ENCODE measurements at regions not wholly inside any gene's neighbourhood (a gene's known extent, or its start where the extent isn't known, plus 50 kb on each side); places are given as distances from the start of the nearest gene placed in this dataset.
A peak's percentile ranks its signal among the peaks of the same experiment; 100 is the strongest.

DNA sequence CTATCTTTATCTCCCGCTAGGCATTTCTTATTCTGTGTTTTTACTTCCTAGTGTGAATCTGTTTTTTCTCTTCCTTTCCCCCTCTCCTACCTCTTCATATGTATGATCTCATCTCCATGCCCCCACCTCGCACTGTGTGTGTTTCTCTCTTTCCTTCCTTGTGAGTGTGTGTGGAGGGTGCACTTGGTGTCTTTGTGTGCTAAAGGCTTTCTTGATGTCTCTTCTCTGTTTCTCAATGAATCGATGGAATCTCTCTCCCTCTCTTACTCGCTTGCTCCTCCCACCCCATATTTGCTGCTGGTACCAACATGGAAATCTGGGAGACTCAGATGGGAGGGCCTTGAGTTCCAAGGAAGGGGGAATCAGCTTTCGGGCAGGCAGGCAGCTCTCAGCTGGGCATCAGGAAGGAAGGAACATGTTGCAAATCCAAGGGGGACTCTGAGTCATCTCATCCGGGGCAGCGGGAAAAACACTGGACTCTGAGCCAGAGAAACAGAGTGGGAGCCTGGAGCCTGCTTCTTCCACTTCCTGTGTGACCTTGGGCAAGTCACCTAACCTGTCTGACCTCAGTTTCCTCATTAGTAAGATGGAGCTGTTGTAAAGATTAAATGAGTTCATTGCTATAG lies 147.5 kb downstream of the PTPRU start:
- no peak for DNase-seq (ENCODE audit: low read depth)
- TF ChIP-seq, protein P1, sequence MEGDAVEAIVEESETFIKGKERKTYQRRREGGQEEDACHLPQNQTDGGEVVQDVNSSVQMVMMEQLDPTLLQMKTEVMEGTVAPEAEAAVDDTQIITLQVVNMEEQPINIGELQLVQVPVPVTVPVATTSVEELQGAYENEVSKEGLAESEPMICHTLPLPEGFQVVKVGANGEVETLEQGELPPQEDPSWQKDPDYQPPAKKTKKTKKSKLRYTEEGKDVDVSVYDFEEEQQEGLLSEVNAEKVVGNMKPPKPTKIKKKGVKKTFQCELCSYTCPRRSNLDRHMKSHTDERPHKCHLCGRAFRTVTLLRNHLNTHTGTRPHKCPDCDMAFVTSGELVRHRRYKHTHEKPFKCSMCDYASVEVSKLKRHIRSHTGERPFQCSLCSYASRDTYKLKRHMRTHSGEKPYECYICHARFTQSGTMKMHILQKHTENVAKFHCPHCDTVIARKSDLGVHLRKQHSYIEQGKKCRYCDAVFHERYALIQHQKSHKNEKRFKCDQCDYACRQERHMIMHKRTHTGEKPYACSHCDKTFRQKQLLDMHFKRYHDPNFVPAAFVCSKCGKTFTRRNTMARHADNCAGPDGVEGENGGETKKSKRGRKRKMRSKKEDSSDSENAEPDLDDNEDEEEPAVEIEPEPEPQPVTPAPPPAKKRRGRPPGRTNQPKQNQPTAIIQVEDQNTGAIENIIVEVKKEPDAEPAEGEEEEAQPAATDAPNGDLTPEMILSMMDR (IDR thresholded peaks at IDR 0.05; ENCODE audit: low read depth, low read length, missing control alignments): no peak
- no peak overlapping the region for H3K4me3 ChIP-seq (ENCODE audit: low read depth, low read length)

DNA sequence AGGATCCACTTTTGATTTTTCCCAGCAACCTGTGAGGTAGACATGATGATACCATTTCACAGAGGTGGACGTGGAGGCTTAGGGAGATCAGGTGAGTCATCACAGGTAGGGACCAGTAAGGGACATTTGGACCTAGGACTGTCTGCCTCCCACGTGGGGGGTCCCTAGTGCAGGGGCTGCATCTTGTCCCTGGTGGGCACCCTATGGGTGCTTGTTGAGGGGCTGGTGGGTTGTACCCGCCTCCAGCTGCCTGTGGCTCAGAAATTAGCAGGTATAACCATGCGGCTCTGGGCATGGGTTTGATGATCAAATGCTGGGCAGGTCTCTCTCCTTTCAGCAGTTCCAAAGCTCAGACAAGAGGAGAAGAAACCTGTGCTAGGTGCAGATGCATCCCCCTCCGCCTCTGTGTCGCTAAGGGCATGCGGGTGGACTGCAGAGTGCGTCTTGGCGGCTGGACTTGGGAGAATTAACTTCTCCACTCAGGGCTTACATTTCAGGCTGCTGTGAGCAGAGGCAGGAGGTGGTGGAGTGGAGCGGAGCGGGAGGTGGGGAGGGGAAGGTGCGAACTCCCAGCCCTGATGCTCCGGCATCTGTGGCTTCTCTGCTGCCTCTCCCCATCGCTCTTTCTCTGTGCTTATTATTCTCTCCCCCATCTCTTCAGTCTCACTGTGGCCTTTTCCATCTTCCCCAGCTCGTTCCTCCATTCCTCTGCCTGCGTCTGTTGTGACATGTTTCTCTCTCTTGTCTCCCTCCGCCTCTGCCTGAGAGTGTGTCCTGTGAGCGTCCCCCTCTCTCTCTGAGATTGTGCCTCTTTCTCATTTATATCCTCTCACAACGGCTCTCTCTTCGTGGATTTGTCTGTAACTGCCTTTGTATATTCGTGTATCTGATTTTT lies 146.8 kb downstream of the PTPRU start:
- TF ChIP-seq, protein P1 (IDR thresholded peaks at IDR 0.05; ENCODE audit: low read depth, low read length, missing control alignments): no peak
- no peak overlapping the region for H3K4me3 ChIP-seq (ENCODE audit: low read depth, low read length)
- no peak for DNase-seq (ENCODE audit: low read depth)

DNA sequence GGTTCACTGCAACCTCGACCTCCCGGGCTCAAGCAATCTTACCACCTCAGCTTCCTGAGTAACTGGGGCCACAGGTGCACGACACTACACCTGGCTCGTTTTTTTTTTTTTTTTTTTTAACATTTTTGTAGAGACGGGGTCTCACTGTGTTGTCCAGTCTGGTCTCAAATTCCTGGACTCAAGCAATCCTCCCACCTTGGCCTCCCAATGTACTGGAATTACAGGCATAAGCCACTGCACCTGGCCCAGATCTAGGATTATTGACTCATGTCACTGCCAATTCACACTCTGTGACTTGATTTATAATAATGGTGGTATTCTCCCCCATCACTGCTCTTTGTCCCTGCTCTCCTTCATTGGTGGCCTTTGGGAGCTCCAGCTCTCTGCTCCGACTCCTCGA lies 145.1 kb downstream of the PTPRU start:
- DNase-seq (ENCODE audit: low read depth): no peak
- TF ChIP-seq, protein P1 (IDR thresholded peaks at IDR 0.05; ENCODE audit: low read depth, low read length, missing control alignments): no peak
- H3K4me3 ChIP-seq (ENCODE audit: low read depth, low read length): no peak overlapping the region

DNA sequence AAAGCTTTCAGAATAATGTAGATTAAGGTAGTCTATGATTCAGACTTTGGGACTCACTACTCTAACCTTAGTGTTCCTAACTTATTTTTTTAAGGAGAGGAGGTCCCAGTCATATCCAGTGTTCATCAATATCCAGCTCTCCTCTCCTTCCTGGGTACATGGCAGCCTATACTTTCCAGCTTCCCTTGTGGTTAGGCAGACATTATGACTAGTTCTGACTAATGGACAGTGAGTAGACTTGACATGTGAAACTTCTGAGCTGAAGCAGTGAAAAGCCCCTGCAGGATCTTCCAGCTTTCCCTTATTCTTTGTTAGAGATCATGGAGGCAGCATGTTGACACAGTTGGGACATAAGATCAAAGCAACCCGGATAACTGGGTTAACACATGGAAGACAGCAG lies 144.2 kb downstream of the PTPRU start:
- no peak for DNase-seq (ENCODE audit: low read depth)
- H3K4me3 ChIP-seq (ENCODE audit: low read depth, low read length): no peak overlapping the region
- TF ChIP-seq, protein P1 (IDR thresholded peaks at IDR 0.05; ENCODE audit: low read depth, low read length, missing control alignments): no peak

DNA sequence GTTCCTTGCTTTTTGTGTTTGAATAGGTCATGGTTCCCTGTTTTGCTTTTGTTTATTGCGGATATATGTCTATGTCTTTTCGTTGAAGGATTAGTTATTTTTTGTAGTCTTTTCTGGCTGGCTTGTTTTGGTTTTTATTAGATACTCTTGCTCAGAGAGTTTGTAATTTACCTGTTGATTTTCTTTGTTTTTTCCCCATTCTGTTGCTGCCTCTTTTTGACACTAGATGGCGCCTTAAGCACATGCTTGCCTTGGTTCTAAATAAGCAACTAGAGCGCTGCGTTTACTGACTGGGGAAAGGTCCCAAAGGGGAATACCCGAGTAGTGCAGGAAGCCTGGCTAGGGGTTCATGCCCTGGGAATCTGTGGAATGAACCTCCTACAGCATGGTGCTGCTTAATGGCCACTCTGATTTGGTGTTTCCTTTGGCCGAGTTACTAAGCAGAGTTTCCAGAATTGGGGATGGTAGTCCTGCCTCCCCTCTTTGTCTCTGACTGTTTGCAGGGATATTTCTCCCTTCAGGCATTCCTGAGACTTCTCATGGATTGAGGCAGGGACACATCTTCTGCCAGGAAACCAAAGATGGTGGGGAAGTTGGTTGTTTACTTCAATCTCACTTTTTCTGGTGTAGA lies 143.2 kb downstream of the PTPRU start:
- TF ChIP-seq, protein P1 (IDR thresholded peaks at IDR 0.05; ENCODE audit: low read depth, low read length, missing control alignments): peak; percentile 63
- DNase-seq (ENCODE audit: low read depth): no peak
- H3K4me3 ChIP-seq (ENCODE audit: low read depth, low read length): no peak overlapping the region
